ENCODE measurements at regions not wholly inside any gene's neighbourhood (a gene's known extent, or its start where the extent isn't known, plus 50 kb on each side); places are given as distances from the start of the nearest gene placed in this dataset.

GRCh38 chr7:94266238-94266644, 128.5 kb upstream of the COL1A2 start:
- no peak for DNase-seq (ENCODE audit: low read depth in 2 of 3, low spot score in 1 of 3)

- DNase-seq (ENCODE audit: low read depth in 2 of 3, low spot score in 1 of 3): no peak
Observed at GRCh38 chr7:94270772-94271171, 123.9 kb upstream of the COL1A2 start.

GRCh38 chr7:94272821-94273583, 121.7 kb upstream of the COL1A2 start:
- DNase-seq (ENCODE audit: low read depth in 2 of 3, low spot score in 1 of 3): no peak

GRCh38 chr7:94274828-94275227, 119.9 kb upstream of the COL1A2 start:
- DNase-seq (ENCODE audit: low read depth in 2 of 3, low spot score in 1 of 3): peak in 1 of 3 donors; percentile 1

GRCh38 chr7:94276027-94276426, 118.7 kb upstream of the COL1A2 start:
- DNase-seq (ENCODE audit: low read depth in 2 of 3, low spot score in 1 of 3): no peak

GRCh38 chr7:94276795-94277194, 117.9 kb upstream of the COL1A2 start:
- no peak for DNase-seq (ENCODE audit: low read depth in 2 of 3, low spot score in 1 of 3)

- no peak for DNase-seq (ENCODE audit: low read depth in 2 of 3, low spot score in 1 of 3)
Observed at GRCh38 chr7:94277236-94277635, 117.5 kb upstream of the COL1A2 start.

- no peak for DNase-seq (ENCODE audit: low read depth in 2 of 3, low spot score in 1 of 3)
Observed at GRCh38 chr7:94280851-94281250, 113.8 kb upstream of the COL1A2 start.

GRCh38 chr7:94284104-94284503, 110.6 kb upstream of the COL1A2 start:
- no peak for DNase-seq (ENCODE audit: low read depth in 2 of 3, low spot score in 1 of 3)

GRCh38 chr7:94286111-94286510, 108.6 kb upstream of the COL1A2 start:
- DNase-seq (ENCODE audit: low read depth in 2 of 3, low spot score in 1 of 3): no peak

- no peak for DNase-seq (ENCODE audit: low read depth in 2 of 3, low spot score in 1 of 3)
Observed at GRCh38 chr7:94288096-94288495, 106.6 kb upstream of the COL1A2 start.

GRCh38 chr7:94289071-94289470, 105.6 kb upstream of the COL1A2 start:
- no peak for DNase-seq (ENCODE audit: low read depth in 2 of 3, low spot score in 1 of 3)

- DNase-seq (ENCODE audit: low read depth in 2 of 3, low spot score in 1 of 3): no peak
Observed at GRCh38 chr7:94294471-94295131, 100.1 kb upstream of the COL1A2 start.

- no peak for DNase-seq (ENCODE audit: low read depth in 2 of 3, low spot score in 1 of 3)
Observed at GRCh38 chr7:94295850-94296249, 98.8 kb upstream of the COL1A2 start.

GRCh38 chr7:94296881-94297280, 97.8 kb upstream of the COL1A2 start:
- DNase-seq (ENCODE audit: low read depth in 2 of 3, low spot score in 1 of 3): no peak

- no peak for DNase-seq (ENCODE audit: low read depth in 2 of 3, low spot score in 1 of 3)
Observed at GRCh38 chr7:94297397-94297838, 97.3 kb upstream of the COL1A2 start.

GRCh38 chr7:94298943-94299342, 95.8 kb upstream of the COL1A2 start:
- no peak for DNase-seq (ENCODE audit: low read depth in 2 of 3, low spot score in 1 of 3)

GRCh38 chr7:94300176-94300835, 94.4 kb upstream of the COL1A2 start:
- DNase-seq (ENCODE audit: low read depth in 2 of 3, low spot score in 1 of 3): no peak

GRCh38 chr7:94301024-94301586, 93.6 kb upstream of the COL1A2 start:
- DNase-seq (ENCODE audit: low read depth in 2 of 3, low spot score in 1 of 3): no peak

GRCh38 chr7:94303118-94303517, 91.6 kb upstream of the COL1A2 start:
- DNase-seq (ENCODE audit: low read depth in 2 of 3, low spot score in 1 of 3): no peak

- no peak for DNase-seq (ENCODE audit: low read depth in 2 of 3, low spot score in 1 of 3)
Observed at GRCh38 chr7:94303695-94304094, 91.0 kb upstream of the COL1A2 start.

GRCh38 chr7:94304878-94305277, 89.8 kb upstream of the COL1A2 start:
- no peak for DNase-seq (ENCODE audit: low read depth in 2 of 3, low spot score in 1 of 3)

All from stimulated activated CD4-positive, alpha-beta T cell treated with anti-CD3 and anti-CD28 coated beads, Interleukin-12 subunit alpha, Interleukin-12 subunit beta, amount 100 ng/mL, for 48 hours (primary cell).